OCI-LY7 (cell line): ENCODE measurements at regions not wholly inside any gene's neighbourhood (a gene's known extent, or its start where the extent isn't known, plus 50 kb on each side); places are given as distances from the start of the nearest gene placed in this dataset.

ENCODE experiments used
- EZH2phosphoT487 ChIP-seq: fragments of 200-600 bp; sonication (generic); IDR thresholded peaks from 2 replicates; pipeline ENCODE4 v1.6.1; 2018; ENCODE audit warnings: low read depth, borderline replicate concordance, mild to moderate bottlenecking, mixed run types, antibody characterized with exemption, low read length, moderate library complexity, mixed read lengths
- TF ChIP-seq, protein P1 (sequence below): fragments of 200-600 bp; sonication (generic); conservative IDR thresholded peaks from 2 replicates; pipeline ENCODE4 v1.5.1; 2014; ENCODE audit warnings: mild to moderate bottlenecking, antibody characterized with exemption, low read length, moderate library complexity, mixed read lengths

DNA sequence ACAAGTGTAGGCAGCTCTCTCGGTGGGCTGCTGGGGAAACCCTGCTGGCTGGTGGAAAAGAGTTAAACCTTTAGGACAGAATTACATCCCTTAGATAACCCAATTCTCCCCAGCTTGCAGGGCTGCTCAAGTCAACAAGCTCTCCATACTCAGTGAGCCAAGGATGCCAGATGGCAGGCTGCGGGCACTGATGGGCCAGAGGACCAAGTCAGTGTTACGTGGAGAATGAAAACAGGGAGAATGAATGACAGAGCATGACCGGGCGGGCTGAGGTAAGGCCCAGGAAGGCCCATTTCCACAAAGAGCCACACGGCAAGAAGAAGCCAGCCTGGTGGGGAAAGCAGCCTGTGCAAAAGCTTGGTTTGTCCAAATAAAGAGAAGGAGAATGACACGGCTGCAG lies 58.7 kb upstream of the CD93 start:
- TF ChIP-seq, protein P1, sequence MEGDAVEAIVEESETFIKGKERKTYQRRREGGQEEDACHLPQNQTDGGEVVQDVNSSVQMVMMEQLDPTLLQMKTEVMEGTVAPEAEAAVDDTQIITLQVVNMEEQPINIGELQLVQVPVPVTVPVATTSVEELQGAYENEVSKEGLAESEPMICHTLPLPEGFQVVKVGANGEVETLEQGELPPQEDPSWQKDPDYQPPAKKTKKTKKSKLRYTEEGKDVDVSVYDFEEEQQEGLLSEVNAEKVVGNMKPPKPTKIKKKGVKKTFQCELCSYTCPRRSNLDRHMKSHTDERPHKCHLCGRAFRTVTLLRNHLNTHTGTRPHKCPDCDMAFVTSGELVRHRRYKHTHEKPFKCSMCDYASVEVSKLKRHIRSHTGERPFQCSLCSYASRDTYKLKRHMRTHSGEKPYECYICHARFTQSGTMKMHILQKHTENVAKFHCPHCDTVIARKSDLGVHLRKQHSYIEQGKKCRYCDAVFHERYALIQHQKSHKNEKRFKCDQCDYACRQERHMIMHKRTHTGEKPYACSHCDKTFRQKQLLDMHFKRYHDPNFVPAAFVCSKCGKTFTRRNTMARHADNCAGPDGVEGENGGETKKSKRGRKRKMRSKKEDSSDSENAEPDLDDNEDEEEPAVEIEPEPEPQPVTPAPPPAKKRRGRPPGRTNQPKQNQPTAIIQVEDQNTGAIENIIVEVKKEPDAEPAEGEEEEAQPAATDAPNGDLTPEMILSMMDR: no peak
- TF ChIP-seq EZH2phosphoT487: no peak
